ENCODE measurements at regions not wholly inside any gene's neighbourhood (a gene's known extent, or its start where the extent isn't known, plus 50 kb on each side); places are given as distances from the start of the nearest gene placed in this dataset.

GRCh38 chr6:84350397-84350796 is 123.0 kb upstream of the CEP162 start:
- TF ChIP-seq CTCF (conservative IDR thresholded peaks at IDR 0.05; ENCODE audit: low read depth in 2 of 2): no peak
- no peak for TF ChIP-seq EZH2phosphoT487 (IDR thresholded peaks at IDR 0.05; ENCODE audit: unreplicated experiment)
- TF ChIP-seq POLR2AphosphoS5 (IDR thresholded peaks at IDR 0.05; ENCODE audit: low read depth): no peak
- no peak for TF ChIP-seq EZH2 (IDR thresholded peaks at IDR 0.05; ENCODE audit: low read depth, unreplicated experiment)
- no peak for TF ChIP-seq REST (IDR thresholded peaks at IDR 0.05; ENCODE audit: unreplicated experiment)
- TF ChIP-seq CREB1 (CRISPR knock-in tag; IDR thresholded peaks at IDR 0.05; ENCODE audit: low read depth): no peak
- TF ChIP-seq ZNF114 (CRISPR knock-in tag; IDR thresholded peaks at IDR 0.05): no peak
- TF ChIP-seq NANOG (IDR thresholded peaks at IDR 0.05; ENCODE audit: borderline replicate concordance): no peak
- TF ChIP-seq STAT1 (IDR thresholded peaks at IDR 0.05; ENCODE audit: unreplicated experiment): no peak
- TF ChIP-seq ETS1 (IDR thresholded peaks at IDR 0.05): no peak
- no peak for TF ChIP-seq JUNB (IDR thresholded peaks at IDR 0.05; ENCODE audit: unreplicated experiment)
- no peak for TF ChIP-seq ZNF331 (CRISPR knock-in tag; IDR thresholded peaks at IDR 0.05; ENCODE audit: low read depth)
